KMS-11 (cell line): ENCODE measurements at regions not wholly inside any gene's neighbourhood (a gene's known extent, or its start where the extent isn't known, plus 50 kb on each side); places are given as distances from the start of the nearest gene placed in this dataset.

Experiments used
- H2AFZ ChIP-seq: fragments of 200-600 bp; sonication (generic); 2 replicates; pipeline ENCODE4 v1.6.1; 2016; ENCODE audit warnings: antibody characterized with exemption, mixed run types, low read depth
- H3K27ac ChIP-seq: fragments of 200-600 bp; sonication (generic); 2 replicates; pipeline ENCODE4 v1.6.1; 2016; ENCODE audit warnings: mild to moderate bottlenecking, mixed run types
- H3K27me3 ChIP-seq: fragments of 200-600 bp; sonication (generic); 2 replicates; pipeline ENCODE4 v1.6.1; 2017; ENCODE audit warnings: mild to moderate bottlenecking, low read depth, mixed run types, moderate library complexity; ENCODE audit not compliant: insufficient read depth
- H3K36me3 ChIP-seq: fragments of 200-600 bp; sonication (generic); 2 replicates; pipeline ENCODE4 v1.6.1; 2017; ENCODE audit warnings: mild to moderate bottlenecking, mixed run types; ENCODE audit not compliant: insufficient read depth
- H3K4me1 ChIP-seq: fragments of 200-600 bp; sonication (generic); 2 replicates; pipeline ENCODE4 v1.6.1; 2016; ENCODE audit warnings: mild to moderate bottlenecking, low read depth, mixed run types; ENCODE audit not compliant: poor library complexity, severe bottlenecking
- H3K4me2 ChIP-seq: fragments of 200-600 bp; sonication (generic); 2 replicates; pipeline ENCODE4 v1.7.0; 2016; ENCODE audit warnings: mild to moderate bottlenecking, mixed run types
- H3K4me3 ChIP-seq: fragments of 200-600 bp; sonication (generic); IDR thresholded peaks from 2 replicates; pipeline ENCODE4 v1.6.1; 2017; ENCODE audit warnings: low read depth, low read length, mixed read lengths; ENCODE audit not compliant: insufficient read depth
- H3K79me2 ChIP-seq: fragments of 200-600 bp; sonication (generic); 2 replicates; pipeline ENCODE4 v1.6.1; 2016; ENCODE audit warnings: low read depth, mixed run types; ENCODE audit not compliant: insufficient read depth
- H3K9ac ChIP-seq: fragments of 200-600 bp; sonication (generic); 2 replicates; pipeline ENCODE4 v1.6.1; 2016; ENCODE audit warnings: mild to moderate bottlenecking, mixed run types
- H4K20me1 ChIP-seq: fragments of 200-600 bp; sonication (generic); 2 replicates; pipeline ENCODE4 v1.6.1; 2016; ENCODE audit warnings: mild to moderate bottlenecking, mixed run types; ENCODE audit not compliant: insufficient read depth
- CTCF ChIP-seq: fragments of 200-600 bp; sonication (generic); conservative IDR thresholded peaks from 2 replicates; pipeline ENCODE4 v1.6.1; 2017; ENCODE audit warnings: low read depth, mild to moderate bottlenecking, antibody characterized with exemption, low read length, moderate library complexity, mixed read lengths

GRCh38 chrX:34880656-34881055 lies 61.9 kb upstream of the FAM47B start:
- Histone ChIP-seq H3K4me3 (no peak overlapping the region), H3K4me2 (no peak overlapping the region), H3K4me1 (peaks cover 20% of the 10 kb centered on the region), H2AFZ (no peak overlapping the region), H3K79me2 (no peaks in the 10 kb centered on the region), H3K27ac (no peak overlapping the region), H4K20me1 (no peaks in the 10 kb centered on the region), H3K36me3 (no peaks in the 10 kb centered on the region), H3K9ac (no peak overlapping the region), H3K27me3 (no peaks in the 10 kb centered on the region)
- TF ChIP-seq CTCF, result no peak

GRCh38 chrX:34881671-34882070 lies 60.9 kb upstream of the FAM47B start:
- Histone ChIP-seq H2AFZ (no peak overlapping the region), H4K20me1 (no peaks in the 10 kb centered on the region), H3K4me2 (no peak overlapping the region), H3K27ac (no peak overlapping the region), H3K4me3 (no peak overlapping the region), H3K4me1 (peaks cover 11% of the 10 kb centered on the region), H3K36me3 (no peaks in the 10 kb centered on the region), H3K9ac (no peak overlapping the region), H3K79me2 (no peaks in the 10 kb centered on the region), H3K27me3 (no peaks in the 10 kb centered on the region)
- TF ChIP-seq CTCF, result no peak

GRCh38 chrX:34884817-34885216 lies 57.8 kb upstream of the FAM47B start:
- Histone ChIP-seq H3K4me1 (no peaks in the 10 kb centered on the region), H3K79me2 (no peaks in the 10 kb centered on the region), H3K4me2 (no peak overlapping the region), H3K27me3 (no peaks in the 10 kb centered on the region), H2AFZ (no peak overlapping the region), H4K20me1 (no peaks in the 10 kb centered on the region), H3K9ac (no peak overlapping the region), H3K27ac (no peak overlapping the region), H3K36me3 (no peaks in the 10 kb centered on the region), H3K4me3 (no peak overlapping the region)
- no peak for TF ChIP-seq CTCF

GRCh38 chrX:34886011-34886410 lies 56.6 kb upstream of the FAM47B start:
- no peaks in the 10 kb centered on the region for H3K4me1 ChIP-seq
- H3K27ac ChIP-seq, result no peak overlapping the region
- H4K20me1 ChIP-seq, result no peaks in the 10 kb centered on the region
- H3K36me3 ChIP-seq, result no peaks in the 10 kb centered on the region
- H2AFZ ChIP-seq, result no peak overlapping the region
- no peak for TF ChIP-seq CTCF
- H3K4me3 ChIP-seq, result no peak overlapping the region
- H3K4me2 ChIP-seq, result no peak overlapping the region
- H3K27me3 ChIP-seq, result no peaks in the 10 kb centered on the region
- no peaks in the 10 kb centered on the region for H3K79me2 ChIP-seq
- no peak overlapping the region for H3K9ac ChIP-seq

GRCh38 chrX:34891391-34891790 lies 51.2 kb upstream of the FAM47B start:
- H3K4me3 ChIP-seq, result no peak overlapping the region
- H3K27me3 ChIP-seq, result no peaks in the 10 kb centered on the region
- H3K4me1 ChIP-seq, result no peaks in the 10 kb centered on the region
- no peak overlapping the region for H3K9ac ChIP-seq
- H4K20me1 ChIP-seq, result no peaks in the 10 kb centered on the region
- H3K79me2 ChIP-seq, result no peaks in the 10 kb centered on the region
- no peak overlapping the region for H2AFZ ChIP-seq
- no peak overlapping the region for H3K4me2 ChIP-seq
- no peak overlapping the region for H3K27ac ChIP-seq
- H3K36me3 ChIP-seq, result no peaks in the 10 kb centered on the region
- no peak for TF ChIP-seq CTCF
